Mesodermal cell (in vitro differentiated cells): ENCODE measurements at regions not wholly inside any gene's neighbourhood (a gene's known extent, or its start where the extent isn't known, plus 50 kb on each side); places are given as distances from the start of the nearest gene placed in this dataset.

Experiments used
- H3K27ac ChIP-seq: 2 replicates; pipeline ENCODE4 v1.7.0; 2013; ENCODE audit warnings: mild to moderate bottlenecking, low read depth, low read length, moderate library complexity; ENCODE audit not compliant: severe bottlenecking
- H3K36me3 ChIP-seq: 2 replicates; pipeline ENCODE4 v1.7.1; 2013; ENCODE audit warnings: mild to moderate bottlenecking, low read length, moderate library complexity; ENCODE audit not compliant: control insufficient read depth, insufficient read depth
- H3K4me1 ChIP-seq: one replicate; pipeline ENCODE4 v1.7.1; 2013; ENCODE audit warnings: mild to moderate bottlenecking, low read length; ENCODE audit not compliant: insufficient read depth, control insufficient read depth, poor library complexity, severe bottlenecking
- H3K4me3 ChIP-seq: 2 replicates; pipeline ENCODE4 v1.7.0; 2013; ENCODE audit warnings: low read length, control low read depth, mild to moderate bottlenecking; ENCODE audit not compliant: insufficient read depth, poor library complexity, severe bottlenecking; ENCODE audit errors: extremely low read depth
- H3K9me3 ChIP-seq: 2 replicates; pipeline ENCODE4 v1.7.1; 2013; ENCODE audit warnings: mild to moderate bottlenecking, low read length, moderate library complexity; ENCODE audit not compliant: control insufficient read depth
- WGBS, 2 experiments: methylation state at CpG; one replicate each; pipeline ENCODE4 v1.1.5; 2013; ENCODE audit warnings: missing lambda C conversion rate in 2 of 2; ENCODE audit not compliant: insufficient coverage in 2 of 2; 5-methylcytosine and 5-hydroxymethylcytosine counted together

- no peak overlapping the region for H3K4me3 ChIP-seq
- H3K4me1 ChIP-seq, result peaks cover 13% of the 10 kb centered on the region
- no peaks in the 10 kb centered on the region for H3K36me3 ChIP-seq
- H3K27ac ChIP-seq, result no peak overlapping the region
- 80 to 85% methylated on average over 2 to 5 of the region's 5 CpGs for WGBS, 2 experiments
- no peaks in the 10 kb centered on the region for H3K9me3 ChIP-seq
These were observed 421.0 kb upstream of the CCDC196 start for GRCh38 chr14:66065188-66065587.

- 83 to 87% methylated on average over 1 to 7 of the region's 9 CpGs for WGBS, 2 experiments
- H3K4me1 ChIP-seq, result peaks cover 13% of the 10 kb centered on the region
These were observed 419.0 kb upstream of the CCDC196 start for GRCh38 chr14:66066981-66067776.

GRCh38 chr14:66069036-66069435, 417.1 kb upstream of the CCDC196 start:
- Histone ChIP-seq H3K4me3 (no peak overlapping the region), H3K4me1 (peaks cover 13% of the 10 kb centered on the region), H3K27ac (no peak overlapping the region), H3K36me3 (no peaks in the 10 kb centered on the region), H3K9me3 (no peaks in the 10 kb centered on the region)
- 100% methylated on average over 1 of the region's 2 CpGs; no CpG with 5 or more reads in 1 of the 2 experiments for WGBS, 2 experiments

More at GRCh38 chr14:66066981-66067776, 419.0 kb upstream of the CCDC196 start:
- Histone ChIP-seq H3K36me3 (no peaks in the 10 kb centered on the region), H3K9me3 (no peaks in the 10 kb centered on the region), H3K4me3 (no peak overlapping the region), H3K27ac (no peak overlapping the region)

GRCh38 chr14:66069830-66070541, 416.2 kb upstream of the CCDC196 start:
- Histone ChIP-seq H3K36me3 (no peaks in the 10 kb centered on the region), H3K27ac (no peak overlapping the region), H3K9me3 (no peaks in the 10 kb centered on the region), H3K4me3 (no peak overlapping the region), H3K4me1 (peaks cover 13% of the 10 kb centered on the region)
- 90 to 100% methylated on average over 2 to 5 of the region's 7 CpGs for WGBS, 2 experiments

- Histone ChIP-seq H3K4me1 (peaks cover 13% of the 10 kb centered on the region), H3K4me3 (no peak overlapping the region), H3K36me3 (no peaks in the 10 kb centered on the region), H3K27ac (no peak overlapping the region), H3K9me3 (no peaks in the 10 kb centered on the region)
- WGBS, 2 experiments, result 59 to 75% methylated on average over 7 to 8 of the region's 12 CpGs
These were observed 415.4 kb upstream of the CCDC196 start for GRCh38 chr14:66070542-66071319.

- H3K4me1 ChIP-seq, result peaks cover 13% of the 10 kb centered on the region
- no peak overlapping the region for H3K4me3 ChIP-seq
- H3K27ac ChIP-seq, result no peak overlapping the region
- 75 to 82% methylated on average over 1 to 2 of the region's 5 CpGs for WGBS, 2 experiments
- H3K36me3 ChIP-seq, result no peaks in the 10 kb centered on the region
- no peaks in the 10 kb centered on the region for H3K9me3 ChIP-seq
These were observed 413.7 kb upstream of the CCDC196 start for GRCh38 chr14:66072190-66073084.

- no peak overlapping the region for H3K4me3 ChIP-seq
- no peak overlapping the region for H3K27ac ChIP-seq
- H3K9me3 ChIP-seq, result no peaks in the 10 kb centered on the region
- peaks cover 4% of the 10 kb centered on the region for H3K4me1 ChIP-seq
- H3K36me3 ChIP-seq, result no peaks in the 10 kb centered on the region
- WGBS, 2 experiments, result 67 to 81% methylated on average over 2 of the region's 4 CpGs
These were observed 411.6 kb upstream of the CCDC196 start for GRCh38 chr14:66074537-66074936.

GRCh38 chr14:66076176-66076575, 410.0 kb upstream of the CCDC196 start:
- Histone ChIP-seq H3K27ac (no peak overlapping the region), H3K36me3 (no peaks in the 10 kb centered on the region), H3K4me3 (no peak overlapping the region), H3K9me3 (no peaks in the 10 kb centered on the region), H3K4me1 (no peaks in the 10 kb centered on the region)
- 78 to 86% methylated on average over 3 of the region's 3 CpGs for WGBS, 2 experiments

GRCh38 chr14:66078006-66078405, 408.2 kb upstream of the CCDC196 start:
- 90 to 100% methylated on average over 1 to 2 of the region's 5 CpGs for WGBS, 2 experiments
- no peaks in the 10 kb centered on the region for H3K36me3 ChIP-seq
- H3K27ac ChIP-seq, result no peak overlapping the region
- no peaks in the 10 kb centered on the region for H3K4me1 ChIP-seq
- H3K4me3 ChIP-seq, result no peak overlapping the region
- no peaks in the 10 kb centered on the region for H3K9me3 ChIP-seq
